SK-N-SH (cell line): ENCODE measurements at regions not wholly inside any gene's neighbourhood (a gene's known extent, or its start where the extent isn't known, plus 50 kb on each side); places are given as distances from the start of the nearest gene placed in this dataset.

Experiments
- CTCF ChIA-PET: fragments of 300-600, 350-600 bp; formaldehyde crosslinking; extraction: SDS; loops from one replicate; lab custom pipeline; 2021; lab: Yijun Ruan, JAX
- POLR2A ChIA-PET: fragments of 350-600 bp; sonication (Branson Sonifier 250); formaldehyde crosslinking; extraction: SDS; loops from one replicate; lab custom pipeline; 2020; ENCODE audit warnings: antibody characterized with exemption, inconsistent platforms; lab: Yijun Ruan, JAX
- DNase-seq: peaks from one replicate; pipeline ENCODE4 v3.0.0; 2012
- H2AFZ ChIP-seq: fragments of 200-600 bp; sonication (generic); 2 replicates; pipeline ENCODE4 v1.8.1; 2016; ENCODE audit warnings: antibody characterized with exemption, mild to moderate bottlenecking, low read depth
- H3F3A ChIP-seq: fragments of 200-600 bp; sonication (generic); replicated peaks from 2 replicates; pipeline ENCODE3; 2016; ENCODE audit warnings: antibody characterized with exemption, mild to moderate bottlenecking; ENCODE audit not compliant: insufficient read depth
- H3K27ac ChIP-seq, 2 experiments: fragments of 200-500 bp in 1 of 2; fragments of 200-600 bp in 1 of 2; sonication (Bioruptor generic) in 1 of 2; sonication (generic), shearing (Covaris generic) in 1 of 2; 2 replicates each; pipeline versions ENCODE4 v1.5.1 to v1.6.1; 2014 to 2016; ENCODE audit warnings: low read depth in 2 of 2, inconsistent platforms in 1 of 2, low read length in 1 of 2, mild to moderate bottlenecking in 1 of 2, mixed read lengths in 1 of 2
- H3K27me3 ChIP-seq: fragments of 200-600 bp; sonication (generic), shearing (Covaris generic); 2 replicates; pipeline ENCODE4 v1.6.1; 2016; ENCODE audit warnings: mixed run types; ENCODE audit not compliant: insufficient read depth
- H3K36me3 ChIP-seq, 2 experiments: fragments of 200-500 bp in 1 of 2; fragments of 200-600 bp in 1 of 2; sonication (Bioruptor generic) in 1 of 2; sonication (generic) in 1 of 2; replicated peaks in 1 of 2; 2 replicates each; pipeline versions ENCODE3 to v1.5.1; 2014 to 2016; ENCODE audit warnings: low read length in 1 of 2, mild to moderate bottlenecking in 1 of 2; ENCODE audit not compliant: insufficient read depth in 2 of 2, control insufficient read depth in 1 of 2
- H3K4me1 ChIP-seq, 2 experiments: fragments of 200-500 bp in 1 of 2; fragments of 200-600 bp in 1 of 2; sonication (Bioruptor generic) in 1 of 2; sonication (generic), shearing (Covaris generic) in 1 of 2; 2 replicates each; pipeline versions ENCODE4 v1.5.1 to v1.6.1; 2014 to 2016; ENCODE audit warnings: low read depth in 1 of 2, low read length in 1 of 2, mixed run types in 1 of 2; ENCODE audit not compliant: insufficient read depth in 2 of 2, control insufficient read depth in 1 of 2
- H3K4me2 ChIP-seq: fragments of 200-600 bp; sonication (generic), shearing (Covaris generic); 2 replicates; pipeline ENCODE4 v1.6.1; 2017; ENCODE audit warnings: mixed run types
- H3K4me3 ChIP-seq, 2 experiments: fragments of 200-500 bp in 1 of 2; fragments of 200-600 bp in 1 of 2; sonication (Bioruptor generic) in 1 of 2; sonication (generic), shearing (Covaris generic) in 1 of 2; 2 replicates each; pipeline versions ENCODE4 v1.5.1 to v1.8.1; 2014 to 2016; ENCODE audit warnings: low read depth in 2 of 2, inconsistent platforms in 1 of 2, low read length in 1 of 2, mild to moderate bottlenecking in 1 of 2, mixed read lengths in 1 of 2, moderate library complexity in 1 of 2
- H3K79me2 ChIP-seq: fragments of 200-600 bp; sonication (generic); 2 replicates; pipeline ENCODE4 v1.8.1; 2017; ENCODE audit warnings: mild to moderate bottlenecking; ENCODE audit not compliant: insufficient read depth
- H3K9ac ChIP-seq: fragments of 200-600 bp; sonication (generic); 2 replicates; pipeline ENCODE4 v1.6.1; 2017; ENCODE audit warnings: mixed run types
- H3K9me2 ChIP-seq: fragments of 200-600 bp; sonication (generic); 2 replicates; pipeline ENCODE4 v1.6.1; 2017; ENCODE audit warnings: mixed run types
- H3K9me3 ChIP-seq: fragments of 200-600 bp; sonication (generic); 2 replicates; pipeline ENCODE4 v1.6.1; 2017; ENCODE audit warnings: mixed run types, mild to moderate bottlenecking, moderate library complexity
- H4K20me1 ChIP-seq: fragments of 200-600 bp; sonication (generic); 2 replicates; pipeline ENCODE4 v1.6.1; 2017; ENCODE audit warnings: mild to moderate bottlenecking, mixed run types; ENCODE audit not compliant: insufficient read depth
- CHD2 ChIP-seq: fragments of 150-350 bp; IDR thresholded peaks from 2 replicates; pipeline ENCODE4 v1.6.1; 2018; ENCODE audit warnings: low read length; ENCODE audit not compliant: partially characterized antibody
- ELF1 ChIP-seq: IDR thresholded peaks from 2 replicates; pipeline ENCODE4 v1.4.0; 2012
- EZH2phosphoT487 ChIP-seq: fragments of 200-600 bp; sonication (generic); IDR thresholded peaks from 2 replicates; pipeline ENCODE4 v1.6.1; 2017; ENCODE audit warnings: low read depth, mixed run types, mild to moderate bottlenecking, antibody characterized with exemption, moderate library complexity, borderline replicate concordance
- FOSL2 ChIP-seq: IDR thresholded peaks from 2 replicates; pipeline ENCODE4 v1.4.0; 2012; ENCODE audit warnings: low read depth, mild to moderate bottlenecking, moderate library complexity, borderline replicate concordance
- FOXJ3 ChIP-seq: sonication (generic); formaldehyde crosslinking; IDR thresholded peaks from 2 replicates; pipeline ENCODE4 v1.5.1; 2020; ENCODE audit warnings: mild to moderate bottlenecking, missing genetic modification reagents
- FOXM1 ChIP-seq: IDR thresholded peaks from 2 replicates; pipeline ENCODE4 v1.4.0; 2012; ENCODE audit warnings: low read depth, mild to moderate bottlenecking
- GABPA ChIP-seq: IDR thresholded peaks from 2 replicates; pipeline ENCODE4 v1.4.0; 2012; ENCODE audit warnings: low read depth, mild to moderate bottlenecking
- JUND ChIP-seq: IDR thresholded peaks from 2 replicates; pipeline ENCODE4 v1.4.0; 2012
- MEF2A ChIP-seq: IDR thresholded peaks from 2 replicates; pipeline ENCODE4 v1.4.0; 2012; ENCODE audit warnings: low read depth, borderline replicate concordance
- NRF1 ChIP-seq: IDR thresholded peaks from 2 replicates; pipeline ENCODE4 v1.6.1; 2012; ENCODE audit warnings: low read depth, mild to moderate bottlenecking, low read length
- POLR2AphosphoS5 ChIP-seq: IDR thresholded peaks from 2 replicates; pipeline ENCODE4 v1.6.1; 2012; ENCODE audit warnings: low read depth, low read length
- RXRA ChIP-seq: IDR thresholded peaks from 2 replicates; pipeline ENCODE4 v1.4.0; 2012; ENCODE audit warnings: low read depth, mild to moderate bottlenecking, borderline replicate concordance
- SMC3 ChIP-seq: IDR thresholded peaks from 2 replicates; pipeline ENCODE4 v1.6.1; 2012; ENCODE audit warnings: low read depth, low read length, improper control_type of control experiment
- TCF12 ChIP-seq: IDR thresholded peaks from 2 replicates; pipeline ENCODE4 v1.4.0; 2012
- TEAD4 ChIP-seq: IDR thresholded peaks from 2 replicates; pipeline ENCODE4 v1.4.0; 2012; ENCODE audit warnings: mild to moderate bottlenecking, borderline replicate concordance; ENCODE audit not compliant: insufficient read depth
- WGBS: methylation state at CpG from one replicate; pipeline ENCODE4 v1.1.6; 2017; ENCODE audit warnings: low lambda C conversion rate; 5-methylcytosine and 5-hydroxymethylcytosine counted together
- TF ChIP-seq, protein P1 (sequence below): IDR thresholded peaks from 2 replicates; pipeline ENCODE4 v1.4.0; 2012; ENCODE audit warnings: low read depth, borderline replicate concordance
- TF ChIP-seq, protein P2 (sequence below): fragments of 200-600 bp; sonication (generic); IDR thresholded peaks from 2 replicates; pipeline ENCODE4 v1.6.1; 2017; ENCODE audit warnings: antibody characterized with exemption, mild to moderate bottlenecking, moderate library complexity

GRCh38 chr9:34796924-34797323 is 87.0 kb upstream of the CCL21 start (continued):
- TF ChIP-seq EZH2phosphoT487 = no peak
- TF ChIP-seq, all 33 proteins: peak for 0

- no peak overlapping the region for H2AFZ ChIP-seq
- TF ChIP-seq, protein P1, sequence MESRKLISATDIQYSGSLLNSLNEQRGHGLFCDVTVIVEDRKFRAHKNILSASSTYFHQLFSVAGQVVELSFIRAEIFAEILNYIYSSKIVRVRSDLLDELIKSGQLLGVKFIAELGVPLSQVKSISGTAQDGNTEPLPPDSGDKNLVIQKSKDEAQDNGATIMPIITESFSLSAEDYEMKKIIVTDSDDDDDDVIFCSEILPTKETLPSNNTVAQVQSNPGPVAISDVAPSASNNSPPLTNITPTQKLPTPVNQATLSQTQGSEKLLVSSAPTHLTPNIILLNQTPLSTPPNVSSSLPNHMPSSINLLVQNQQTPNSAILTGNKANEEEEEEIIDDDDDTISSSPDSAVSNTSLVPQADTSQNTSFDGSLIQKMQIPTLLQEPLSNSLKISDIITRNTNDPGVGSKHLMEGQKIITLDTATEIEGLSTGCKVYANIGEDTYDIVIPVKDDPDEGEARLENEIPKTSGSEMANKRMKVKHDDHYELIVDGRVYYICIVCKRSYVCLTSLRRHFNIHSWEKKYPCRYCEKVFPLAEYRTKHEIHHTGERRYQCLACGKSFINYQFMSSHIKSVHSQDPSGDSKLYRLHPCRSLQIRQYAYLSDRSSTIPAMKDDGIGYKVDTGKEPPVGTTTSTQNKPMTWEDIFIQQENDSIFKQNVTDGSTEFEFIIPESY = no peak
- TF ChIP-seq TEAD4 (no peak), SMC3 (no peak), GABPA (no peak), FOXM1 (no peak)
- TF ChIP-seq, protein P2, sequence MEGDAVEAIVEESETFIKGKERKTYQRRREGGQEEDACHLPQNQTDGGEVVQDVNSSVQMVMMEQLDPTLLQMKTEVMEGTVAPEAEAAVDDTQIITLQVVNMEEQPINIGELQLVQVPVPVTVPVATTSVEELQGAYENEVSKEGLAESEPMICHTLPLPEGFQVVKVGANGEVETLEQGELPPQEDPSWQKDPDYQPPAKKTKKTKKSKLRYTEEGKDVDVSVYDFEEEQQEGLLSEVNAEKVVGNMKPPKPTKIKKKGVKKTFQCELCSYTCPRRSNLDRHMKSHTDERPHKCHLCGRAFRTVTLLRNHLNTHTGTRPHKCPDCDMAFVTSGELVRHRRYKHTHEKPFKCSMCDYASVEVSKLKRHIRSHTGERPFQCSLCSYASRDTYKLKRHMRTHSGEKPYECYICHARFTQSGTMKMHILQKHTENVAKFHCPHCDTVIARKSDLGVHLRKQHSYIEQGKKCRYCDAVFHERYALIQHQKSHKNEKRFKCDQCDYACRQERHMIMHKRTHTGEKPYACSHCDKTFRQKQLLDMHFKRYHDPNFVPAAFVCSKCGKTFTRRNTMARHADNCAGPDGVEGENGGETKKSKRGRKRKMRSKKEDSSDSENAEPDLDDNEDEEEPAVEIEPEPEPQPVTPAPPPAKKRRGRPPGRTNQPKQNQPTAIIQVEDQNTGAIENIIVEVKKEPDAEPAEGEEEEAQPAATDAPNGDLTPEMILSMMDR = no peak
- ChIA-PET CTCF (no interaction called here), POLR2A (no interaction called here)
- H3K4me2 ChIP-seq = no peak overlapping the region
- no peaks in the 10 kb centered on the region for H3K79me2 ChIP-seq
- 4% methylated on average over 2 of the region's 2 CpGs for WGBS
- H4K20me1 ChIP-seq = no peaks in the 10 kb centered on the region
- no peak overlapping the region for H3K9ac ChIP-seq
- H3K4me3 ChIP-seq = no peak overlapping the region
- H3K9me3 ChIP-seq = no peaks in the 10 kb centered on the region
- DNase-seq = no peak
- H3K9me2 ChIP-seq = no peaks in the 10 kb centered on the region
- no peaks in the 10 kb centered on the region for H3K4me1 ChIP-seq
- no peaks in the 10 kb centered on the region for H3K36me3 ChIP-seq
- H3F3A ChIP-seq = no peaks in the 10 kb centered on the region
- H3K27me3 ChIP-seq = peaks cover 11% of the 10 kb centered on the region
- no peak overlapping the region for H3K27ac ChIP-seq
Observed at GRCh38 chr9:34793428-34793827, 83.5 kb upstream of the CCL21 start.

DNA sequence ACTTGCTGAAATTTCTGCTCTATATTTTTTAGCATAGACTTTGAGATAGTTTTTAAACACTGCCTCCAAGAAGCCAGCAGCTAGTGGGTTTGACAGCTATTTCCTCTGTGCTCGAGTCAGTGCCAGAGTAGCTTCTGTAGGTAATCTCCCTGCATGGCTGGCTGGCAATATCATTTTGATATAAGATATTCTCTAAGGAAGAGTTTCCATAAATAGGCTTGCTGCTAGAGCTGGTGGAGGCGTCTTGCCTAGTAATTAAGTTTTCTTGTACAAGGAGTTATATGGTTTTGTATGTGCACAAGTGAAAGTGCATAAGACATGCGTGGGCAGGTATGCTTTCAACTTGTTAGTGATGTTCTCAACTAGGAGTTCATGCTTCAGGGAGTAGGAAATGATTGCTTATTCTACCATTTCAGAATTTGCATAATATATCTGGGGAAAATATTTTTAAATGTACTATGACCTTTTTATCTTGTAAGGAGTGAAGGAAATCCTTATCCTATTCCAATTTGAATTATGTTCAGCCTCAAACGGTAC is 74.1 kb upstream of the CCL21 start:
- Histone ChIP-seq H3K9ac (no peak overlapping the region), H2AFZ (no peak overlapping the region), H3K9me3 (no peaks in the 10 kb centered on the region), H3K79me2 (no peaks in the 10 kb centered on the region), H3K27me3 (peaks cover 8% of the 10 kb centered on the region; the same call in 1 of the 2 replicates), H4K20me1 (no peaks in the 10 kb centered on the region), H3K27ac (no peak overlapping the region), H3K4me3 (no peak overlapping the region), H3K4me2 (no peak overlapping the region), H3K36me3 (no peaks in the 10 kb centered on the region), H3F3A (no peaks in the 10 kb centered on the region), H3K4me1 (no peaks in the 10 kb centered on the region), H3K9me2 (no peaks in the 10 kb centered on the region)
- 9% methylated on average over 4 of the region's 4 CpGs for WGBS
- DNase-seq = no peak
- CTCF ChIA-PET = interaction anchor here (1.0 kb wide), 1 partner anchor 267 kb away, joined by 3 read pairs; no protein-coding TSS in a partner anchor
- POLR2A ChIA-PET = no interaction called here
- TF ChIP-seq TCF12 (no peak), CHD2 (no peak), RXRA (no peak), FOSL2 (no peak), FOXM1 (no peak), GABPA (no peak), ELF1 (no peak), TEAD4 (no peak), NRF1 (no peak), JUND (no peak), POLR2AphosphoS5 (no peak), MEF2A (no peak), EZH2phosphoT487 (no peak), FOXJ3 (CRISPR knock-in tag) (no peak)
- TF ChIP-seq, protein P2 = no peak
